ENCODE measurements at regions not wholly inside any gene's neighbourhood (a gene's known extent, or its start where the extent isn't known, plus 50 kb on each side); places are given as distances from the start of the nearest gene placed in this dataset.
"Not testable (repeated sequence)": the region's sequence is repeated elsewhere in the genome, so short reads cannot be mapped to it uniquely, and the experiment has no call there.

- not testable (repeated sequence) for H3K9ac ChIP-seq (ENCODE audit: low read length)
Measured at GRCh38 chr15:20473465-20473864, 68.1 kb downstream of the GOLGA6L6 start.

GRCh38 chr15:20472983-20473382, 68.6 kb downstream of the GOLGA6L6 start:
- H3K4me3 ChIP-seq (ENCODE audit: low read length); H3K36me3 ChIP-seq (ENCODE audit: control insufficient read depth, insufficient read depth, low read length); H3K9me3 ChIP-seq (ENCODE audit: control insufficient read depth, low read length); H3K27me3 ChIP-seq (ENCODE audit: control insufficient read depth, insufficient read depth, low read length); H3K9ac ChIP-seq (ENCODE audit: low read length); H3K4me1 ChIP-seq (ENCODE audit: control insufficient read depth, insufficient read depth, low read length): not testable (repeated sequence)

More at GRCh38 chr15:20473465-20473864, 68.1 kb downstream of the GOLGA6L6 start:
- H3K4me1 ChIP-seq (ENCODE audit: control insufficient read depth, insufficient read depth, low read length); H3K9me3 ChIP-seq (ENCODE audit: control insufficient read depth, low read length); H3K36me3 ChIP-seq (ENCODE audit: control insufficient read depth, insufficient read depth, low read length); H3K27me3 ChIP-seq (ENCODE audit: control insufficient read depth, insufficient read depth, low read length); H3K4me3 ChIP-seq (ENCODE audit: low read length): not testable (repeated sequence)

GRCh38 chr15:20470810-20471209, 70.8 kb downstream of the GOLGA6L6 start:
- H3K27me3 ChIP-seq (ENCODE audit: control insufficient read depth, insufficient read depth, low read length); H3K9me3 ChIP-seq (ENCODE audit: control insufficient read depth, low read length); H3K36me3 ChIP-seq (ENCODE audit: control insufficient read depth, insufficient read depth, low read length); H3K4me1 ChIP-seq (ENCODE audit: control insufficient read depth, insufficient read depth, low read length); H3K9ac ChIP-seq (ENCODE audit: low read length); H3K4me3 ChIP-seq (ENCODE audit: low read length): not testable (repeated sequence)

GRCh38 chr15:20441138-20441537, 100.5 kb downstream of the GOLGA6L6 start:
- not testable (repeated sequence) for H3K9ac ChIP-seq (ENCODE audit: low read length); H3K27me3 ChIP-seq (ENCODE audit: control insufficient read depth, insufficient read depth, low read length); H3K36me3 ChIP-seq (ENCODE audit: control insufficient read depth, insufficient read depth, low read length); H3K4me3 ChIP-seq (ENCODE audit: low read length); H3K9me3 ChIP-seq (ENCODE audit: control insufficient read depth, low read length); H3K4me1 ChIP-seq (ENCODE audit: control insufficient read depth, insufficient read depth, low read length)

- H3K4me1 ChIP-seq (ENCODE audit: control insufficient read depth, insufficient read depth, low read length); H3K4me3 ChIP-seq (ENCODE audit: low read length); H3K9me3 ChIP-seq (ENCODE audit: control insufficient read depth, low read length); H3K36me3 ChIP-seq (ENCODE audit: control insufficient read depth, insufficient read depth, low read length); H3K9ac ChIP-seq (ENCODE audit: low read length); H3K27me3 ChIP-seq (ENCODE audit: control insufficient read depth, insufficient read depth, low read length): not testable (repeated sequence)
Measured at GRCh38 chr15:20440390-20440789, 101.2 kb downstream of the GOLGA6L6 start.

GRCh38 chr15:20439111-20439510, 102.5 kb downstream of the GOLGA6L6 start:
- not testable (repeated sequence) for H3K9me3 ChIP-seq (ENCODE audit: control insufficient read depth, low read length); H3K36me3 ChIP-seq (ENCODE audit: control insufficient read depth, insufficient read depth, low read length); H3K4me3 ChIP-seq (ENCODE audit: low read length); H3K9ac ChIP-seq (ENCODE audit: low read length); H3K4me1 ChIP-seq (ENCODE audit: control insufficient read depth, insufficient read depth, low read length); H3K27me3 ChIP-seq (ENCODE audit: control insufficient read depth, insufficient read depth, low read length)

- H3K36me3 ChIP-seq (ENCODE audit: control insufficient read depth, insufficient read depth, low read length); H3K9me3 ChIP-seq (ENCODE audit: control insufficient read depth, low read length); H3K9ac ChIP-seq (ENCODE audit: low read length); H3K4me1 ChIP-seq (ENCODE audit: control insufficient read depth, insufficient read depth, low read length); H3K27me3 ChIP-seq (ENCODE audit: control insufficient read depth, insufficient read depth, low read length); H3K4me3 ChIP-seq (ENCODE audit: low read length): not testable (repeated sequence)
Measured at GRCh38 chr15:20438255-20438654, 103.3 kb downstream of the GOLGA6L6 start.

- not testable (repeated sequence) for H3K4me3 ChIP-seq (ENCODE audit: low read length); H3K4me1 ChIP-seq (ENCODE audit: control insufficient read depth, insufficient read depth, low read length); H3K9ac ChIP-seq (ENCODE audit: low read length); H3K9me3 ChIP-seq (ENCODE audit: control insufficient read depth, low read length); H3K36me3 ChIP-seq (ENCODE audit: control insufficient read depth, insufficient read depth, low read length); H3K27me3 ChIP-seq (ENCODE audit: control insufficient read depth, insufficient read depth, low read length)
Measured at GRCh38 chr15:20433468-20433867, 108.1 kb downstream of the GOLGA6L6 start.

GRCh38 chr15:20430495-20430894, 111.1 kb downstream of the GOLGA6L6 start:
- H3K27me3 ChIP-seq (ENCODE audit: control insufficient read depth, insufficient read depth, low read length); H3K4me3 ChIP-seq (ENCODE audit: low read length); H3K9me3 ChIP-seq (ENCODE audit: control insufficient read depth, low read length); H3K9ac ChIP-seq (ENCODE audit: low read length); H3K4me1 ChIP-seq (ENCODE audit: control insufficient read depth, insufficient read depth, low read length); H3K36me3 ChIP-seq (ENCODE audit: control insufficient read depth, insufficient read depth, low read length): not testable (repeated sequence)

GRCh38 chr15:20420710-20421109, 120.9 kb downstream of the GOLGA6L6 start:
- H3K4me3 ChIP-seq (ENCODE audit: low read length); H3K9ac ChIP-seq (ENCODE audit: low read length); H3K4me1 ChIP-seq (ENCODE audit: control insufficient read depth, insufficient read depth, low read length); H3K9me3 ChIP-seq (ENCODE audit: control insufficient read depth, low read length); H3K36me3 ChIP-seq (ENCODE audit: control insufficient read depth, insufficient read depth, low read length); H3K27me3 ChIP-seq (ENCODE audit: control insufficient read depth, insufficient read depth, low read length): not testable (repeated sequence)

GRCh38 chr15:20416618-20417017, 125.0 kb downstream of the GOLGA6L6 start:
- H3K9me3 ChIP-seq (ENCODE audit: control insufficient read depth, low read length); H3K4me1 ChIP-seq (ENCODE audit: control insufficient read depth, insufficient read depth, low read length); H3K4me3 ChIP-seq (ENCODE audit: low read length); H3K9ac ChIP-seq (ENCODE audit: low read length); H3K36me3 ChIP-seq (ENCODE audit: control insufficient read depth, insufficient read depth, low read length); H3K27me3 ChIP-seq (ENCODE audit: control insufficient read depth, insufficient read depth, low read length): not testable (repeated sequence)

- H3K36me3 ChIP-seq (ENCODE audit: control insufficient read depth, insufficient read depth, low read length); H3K4me1 ChIP-seq (ENCODE audit: control insufficient read depth, insufficient read depth, low read length): not testable (repeated sequence)
Measured at GRCh38 chr15:20409667-20410198, 131.9 kb downstream of the GOLGA6L6 start.

GRCh38 chr15:20409247-20409646, 132.4 kb downstream of the GOLGA6L6 start:
- H3K9ac ChIP-seq (ENCODE audit: low read length), result no peak overlapping the region
- no peaks in the 10 kb centered on the region for H3K4me1 ChIP-seq (ENCODE audit: control insufficient read depth, insufficient read depth, low read length)
- no peaks in the 10 kb centered on the region for H3K36me3 ChIP-seq (ENCODE audit: control insufficient read depth, insufficient read depth, low read length)
- H3K27me3 ChIP-seq (ENCODE audit: control insufficient read depth, insufficient read depth, low read length), result no peaks in the 10 kb centered on the region
- no peak overlapping the region for H3K4me3 ChIP-seq (ENCODE audit: low read length)
- no peaks in the 10 kb centered on the region for H3K9me3 ChIP-seq (ENCODE audit: control insufficient read depth, low read length)

More at GRCh38 chr15:20409667-20410198, 131.9 kb downstream of the GOLGA6L6 start:
- H3K4me3 ChIP-seq (ENCODE audit: low read length); H3K9me3 ChIP-seq (ENCODE audit: control insufficient read depth, low read length); H3K27me3 ChIP-seq (ENCODE audit: control insufficient read depth, insufficient read depth, low read length); H3K9ac ChIP-seq (ENCODE audit: low read length): not testable (repeated sequence)
